Endothelial cell of umbilical vein (primary cell): ENCODE measurements at regions not wholly inside any gene's neighbourhood (a gene's known extent, or its start where the extent isn't known, plus 50 kb on each side); places are given as distances from the start of the nearest gene placed in this dataset.

Experiments used
- BruUV-seq: library from RNA; stranded (reverse); fragments of 400-500 nt; replicated peaks from 2 replicates; lab custom pipeline; 2021; lab: Mats Ljungman, UMichigan
- CTCF ChIA-PET: fragments of 300-600, 350-600 bp; sonication (Branson Sonifier 250); formaldehyde crosslinking; loops from one replicate; lab custom pipeline; 2021; ENCODE audit warnings: antibody characterized with exemption, inconsistent platforms; lab: Charles Lee
- POLR2A ChIA-PET: fragments of 300-600, 350-600 bp; sonication (Branson Sonifier 250); formaldehyde crosslinking; loops from one replicate; lab custom pipeline; 2021; ENCODE audit warnings: antibody characterized with exemption, inconsistent platforms; lab: Charles Lee
- DNase-seq: peaks from one replicate; pipeline ENCODE4 v3.0.0-alpha.2; 2011; ENCODE audit warnings: low read depth, low spot score
- FAIRE-seq: peaks from 2 replicates; lab custom pipeline; 2011; peaks lifted over from hg19 to GRCh38; lab: Jason Lieb, UNC
- H2AFZ ChIP-seq: 2 replicates; pipeline ENCODE4 v1.6.0; 2012; ENCODE audit warnings: low read depth, low read length, control low read depth, inconsistent platforms
- H3K27ac ChIP-seq: 2 replicates; pipeline ENCODE4 v1.5.1; 2011; ENCODE audit warnings: low read depth, mild to moderate bottlenecking, control low read depth, low read length, moderate library complexity; ENCODE audit not compliant: insufficient read depth
- H3K27me3 ChIP-seq, 2 experiments: 2 replicates each; pipeline versions ENCODE4 v1.6.0 to v1.6.1; 2011; ENCODE audit warnings: low read length in 2 of 2, mixed read lengths in 1 of 2; ENCODE audit not compliant: control insufficient read depth in 2 of 2, insufficient read depth in 2 of 2
- H3K36me3 ChIP-seq, 2 experiments: 2 replicates in 1 of 2; 3 replicates in 1 of 2; pipeline ENCODE4 v1.5.1; 2011; ENCODE audit warnings: low read length in 2 of 2, mild to moderate bottlenecking in 1 of 2, moderate library complexity in 1 of 2; ENCODE audit not compliant: control insufficient read depth in 2 of 2, insufficient read depth in 2 of 2; ENCODE audit errors: extremely low read depth in 1 of 2
- H3K4me1 ChIP-seq: 3 replicates; pipeline ENCODE4 v1.5.1; 2011; ENCODE audit warnings: mild to moderate bottlenecking, low read length; ENCODE audit not compliant: control insufficient read depth, insufficient read depth; ENCODE audit errors: extremely low read depth
- H3K4me2 ChIP-seq: 2 replicates; pipeline ENCODE4 v1.6.1; 2011; ENCODE audit warnings: low read length, control low read depth, mixed read lengths; ENCODE audit not compliant: insufficient read depth
- H3K4me3 ChIP-seq, 3 experiments: fragments of 200-600 bp in 1 of 3; sonication (generic), shearing (Covaris generic) in 1 of 3; replicated peaks in 1 of 3; 2 replicates each; pipeline ENCODE4 v1.5.1; 2011 to 2016; ENCODE audit warnings: control low read depth in 3 of 3, low read length in 3 of 3, mild to moderate bottlenecking in 2 of 3, inconsistent platforms in 1 of 3, low read depth in 1 of 3, moderate library complexity in 1 of 3; ENCODE audit not compliant: insufficient read depth in 1 of 3
- H3K79me2 ChIP-seq: 2 replicates; pipeline ENCODE4 v1.6.0; 2012; ENCODE audit warnings: low read length, inconsistent platforms; ENCODE audit not compliant: control insufficient read depth, insufficient read depth
- H3K9ac ChIP-seq: replicated peaks from 2 replicates; pipeline ENCODE3; 2011; ENCODE audit warnings: low read length, control low read depth; ENCODE audit not compliant: insufficient read depth; ENCODE audit errors: extremely low read depth
- H3K9me1 ChIP-seq: replicated peaks from 3 replicates; pipeline ENCODE4 v1.6.0; 2011; ENCODE audit warnings: mild to moderate bottlenecking, low read length; ENCODE audit not compliant: control insufficient read depth, insufficient read depth; ENCODE audit errors: extremely low read depth
- H3K9me3 ChIP-seq: replicated peaks from 2 replicates; pipeline ENCODE4 v1.5.1; 2012; ENCODE audit warnings: low read length, inconsistent platforms; ENCODE audit not compliant: control insufficient read depth, insufficient read depth
- H4K20me1 ChIP-seq: replicated peaks from 2 replicates; pipeline ENCODE3; 2011; ENCODE audit warnings: mild to moderate bottlenecking, low read length; ENCODE audit not compliant: control insufficient read depth, insufficient read depth; ENCODE audit errors: extremely low read depth
- EZH2 ChIP-seq: IDR thresholded peaks from 2 replicates; pipeline ENCODE4 v1.6.1; 2012; ENCODE audit warnings: borderline replicate concordance, low read depth, mild to moderate bottlenecking, moderate library complexity, low read length, inconsistent platforms; ENCODE audit not compliant: severe bottlenecking
- FOS ChIP-seq: IDR thresholded peaks from 2 replicates; pipeline ENCODE4 v1.6.1; 2011; ENCODE audit warnings: mild to moderate bottlenecking, low read length, moderate library complexity, borderline replicate concordance; ENCODE audit not compliant: insufficient read depth
- GATA2 ChIP-seq: IDR thresholded peaks from 2 replicates; pipeline ENCODE4 v1.7.0; 2011; ENCODE audit warnings: low read depth, mild to moderate bottlenecking, moderate library complexity, mixed read lengths, low read length; ENCODE audit not compliant: insufficient read length, insufficient read depth
- JUN ChIP-seq: IDR thresholded peaks from 2 replicates; pipeline ENCODE4 v1.6.1; 2011; ENCODE audit warnings: borderline replicate concordance, low read depth; ENCODE audit not compliant: insufficient read length, insufficient read depth
- MYC ChIP-seq: IDR thresholded peaks from one replicate; pipeline ENCODE4 v1.6.1; 2011; ENCODE audit warnings: mild to moderate bottlenecking, low read depth, low read length
- POLR2A ChIP-seq: IDR thresholded peaks from 2 replicates; pipeline ENCODE4 v1.6.1; 2012; ENCODE audit warnings: low read depth, mild to moderate bottlenecking, control low read depth, low read length
- POLR2AphosphoS5 ChIP-seq: IDR thresholded peaks from 2 replicates; pipeline ENCODE4 v1.6.1; 2012; ENCODE audit warnings: low read depth, mild to moderate bottlenecking, control low read depth, low read length, moderate library complexity; ENCODE audit not compliant: insufficient read depth
- dilution Hi-C: fragments of 300-500 bp; cut with MboI; formaldehyde crosslinking; loops from one replicate; pipeline ENCODE4 v1.15.0; 2019; ENCODE audit warnings: low sequenced_read_pairs; ENCODE audit not compliant: extremely low pct_ligation_motif_present
- intact Hi-C: fragments of 100-400 bp; cut with micrococcal nuclease; formaldehyde crosslinking; loops from one replicate; pipeline ENCODE4 v1.10.0; 2022
- TF ChIP-seq, protein P1 (sequence below): IDR thresholded peaks from 2 replicates; pipeline ENCODE4 v1.6.1; 2011; ENCODE audit not compliant: insufficient read depth, insufficient read length
- TF ChIP-seq, protein P2 (sequence below), 2 donors: IDR thresholded peaks; 1 replicate in 1 of 2; 2 replicates in 1 of 2; pipeline ENCODE4 v1.5.1; 2011; ENCODE audit warnings: low read length in 2 of 2, mild to moderate bottlenecking in 2 of 2, moderate library complexity in 2 of 2, control low read depth in 1 of 2, inconsistent platforms in 1 of 2, low read depth in 1 of 2; ENCODE audit not compliant: insufficient read depth in 1 of 2; ENCODE audit errors: extremely low read depth in 1 of 2

DNA sequence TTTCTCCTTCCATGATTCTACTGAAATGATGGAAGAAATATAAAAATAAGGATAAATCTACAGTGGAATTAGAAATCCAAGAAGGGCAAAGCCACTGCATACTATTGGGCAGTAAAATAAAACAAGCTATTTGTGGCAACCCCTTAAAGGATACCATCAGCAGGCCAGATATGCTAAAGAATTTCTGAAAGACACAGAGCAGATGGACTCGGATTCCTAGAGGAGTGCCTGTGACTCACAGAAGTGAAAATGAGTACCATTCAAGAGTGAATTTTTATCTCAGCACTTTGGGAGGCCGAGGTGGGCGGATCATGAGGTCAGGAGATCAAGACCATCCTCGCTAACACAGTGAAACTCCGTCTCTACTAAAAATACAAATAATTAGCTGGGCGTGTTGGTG, 318.1 kb downstream of the LRIG3 start:
- ChIA-PET POLR2A (no interaction called here), CTCF (interaction anchor here (0.5 to 1.3 kb wide), 2 partner anchors 31 to 61 kb away, joined by 3 read pairs; no protein-coding TSS in a partner anchor)
- Histone ChIP-seq H3K4me1 (no peaks in the 10 kb centered on the region), H3K36me3 (no peaks in the 10 kb centered on the region), H3K79me2 (no peaks in the 10 kb centered on the region), H3K4me3 (no peak overlapping the region), H3K9me3 (no peaks in the 10 kb centered on the region), H3K4me2 (no peak overlapping the region), H3K9ac (no peak overlapping the region), H3K27me3 (no peaks in the 10 kb centered on the region), H4K20me1 (no peaks in the 10 kb centered on the region), H3K27ac (no peak overlapping the region), H2AFZ (no peak overlapping the region), H3K9me1 (no peaks in the 10 kb centered on the region)
- TF ChIP-seq, protein P1, sequence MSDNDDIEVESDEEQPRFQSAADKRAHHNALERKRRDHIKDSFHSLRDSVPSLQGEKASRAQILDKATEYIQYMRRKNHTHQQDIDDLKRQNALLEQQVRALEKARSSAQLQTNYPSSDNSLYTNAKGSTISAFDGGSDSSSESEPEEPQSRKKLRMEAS = no peak
- TF ChIP-seq POLR2AphosphoS5 = no peak
- intact Hi-C loops (no loop called here), dilution Hi-C loops (no loop called here)
- DNase-seq = no peak
- no TSS peak for BruUV-seq
- no peak for FAIRE-seq

DNA sequence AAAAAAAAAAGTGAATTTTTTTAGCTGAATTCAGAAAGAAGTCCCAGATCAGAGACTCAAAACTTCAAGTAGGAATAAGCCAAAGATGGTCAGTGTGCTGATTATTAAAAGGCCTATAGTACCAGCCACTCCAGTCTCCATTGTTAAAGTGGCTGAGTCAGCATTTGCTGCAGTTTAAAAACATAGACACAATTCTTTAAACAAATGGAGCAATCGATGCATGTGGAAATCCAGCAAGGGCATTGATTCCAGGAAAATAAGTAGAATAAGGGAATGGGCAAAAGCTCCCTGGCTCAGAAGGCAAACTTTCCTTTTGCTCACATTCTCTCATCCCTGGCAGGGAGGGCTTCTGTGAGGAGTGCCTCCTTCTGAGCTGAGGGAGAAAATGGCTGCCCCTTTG, 317.6 kb downstream of the LRIG3 start:
- dilution Hi-C loops = no loop called here

More for the DNA sequence above, 317.6 kb downstream of the LRIG3 start:
- Histone ChIP-seq H4K20me1 (no peaks in the 10 kb centered on the region), H3K27ac (no peak overlapping the region), H3K4me2 (no peak overlapping the region), H3K4me1 (no peaks in the 10 kb centered on the region), H2AFZ (no peak overlapping the region), H3K9ac (no peak overlapping the region), H3K36me3 (no peaks in the 10 kb centered on the region), H3K9me1 (no peaks in the 10 kb centered on the region), H3K79me2 (no peaks in the 10 kb centered on the region), H3K9me3 (no peaks in the 10 kb centered on the region), H3K4me3 (no peak overlapping the region), H3K27me3 (no peaks in the 10 kb centered on the region)
- BruUV-seq = no TSS peak
- FAIRE-seq (no peak), DNase-seq (no peak)
- TF ChIP-seq POLR2AphosphoS5 (no peak), EZH2 (no peak), FOS (no peak), GATA2 (no peak), POLR2A (no peak), JUN (no peak), MYC (no peak)
- TF ChIP-seq, protein P1 = no peak
- TF ChIP-seq, protein P2, sequence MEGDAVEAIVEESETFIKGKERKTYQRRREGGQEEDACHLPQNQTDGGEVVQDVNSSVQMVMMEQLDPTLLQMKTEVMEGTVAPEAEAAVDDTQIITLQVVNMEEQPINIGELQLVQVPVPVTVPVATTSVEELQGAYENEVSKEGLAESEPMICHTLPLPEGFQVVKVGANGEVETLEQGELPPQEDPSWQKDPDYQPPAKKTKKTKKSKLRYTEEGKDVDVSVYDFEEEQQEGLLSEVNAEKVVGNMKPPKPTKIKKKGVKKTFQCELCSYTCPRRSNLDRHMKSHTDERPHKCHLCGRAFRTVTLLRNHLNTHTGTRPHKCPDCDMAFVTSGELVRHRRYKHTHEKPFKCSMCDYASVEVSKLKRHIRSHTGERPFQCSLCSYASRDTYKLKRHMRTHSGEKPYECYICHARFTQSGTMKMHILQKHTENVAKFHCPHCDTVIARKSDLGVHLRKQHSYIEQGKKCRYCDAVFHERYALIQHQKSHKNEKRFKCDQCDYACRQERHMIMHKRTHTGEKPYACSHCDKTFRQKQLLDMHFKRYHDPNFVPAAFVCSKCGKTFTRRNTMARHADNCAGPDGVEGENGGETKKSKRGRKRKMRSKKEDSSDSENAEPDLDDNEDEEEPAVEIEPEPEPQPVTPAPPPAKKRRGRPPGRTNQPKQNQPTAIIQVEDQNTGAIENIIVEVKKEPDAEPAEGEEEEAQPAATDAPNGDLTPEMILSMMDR (IDR thresholded peaks at IDR 0.05; ENCODE audit: extremely low read depth in 1 of 2, insufficient read depth in 1 of 2, low read depth in 1 of 2, low read length in 2 of 2) = no peak
- POLR2A ChIA-PET = no interaction called here
- intact Hi-C loops = no loop called here
- CTCF ChIA-PET = interaction anchor here (0.7 to 1.3 kb wide), 2 partner anchors 31 to 159 kb away, joined by 3 read pairs; no protein-coding TSS in a partner anchor
